GM12873 (cell line): ENCODE measurements at regions not wholly inside any gene's neighbourhood (a gene's known extent, or its start where the extent isn't known, plus 50 kb on each side); places are given as distances from the start of the nearest gene placed in this dataset.

ENCODE experiments used
- CTCF ChIP-seq: IDR thresholded peaks from 2 replicates; pipeline ENCODE4 v1.5.1; 2012; ENCODE audit warnings: low read depth, mild to moderate bottlenecking, moderate library complexity, low read length, control low read depth; ENCODE audit not compliant: insufficient read depth; ENCODE audit errors: missing control alignments

DNA sequence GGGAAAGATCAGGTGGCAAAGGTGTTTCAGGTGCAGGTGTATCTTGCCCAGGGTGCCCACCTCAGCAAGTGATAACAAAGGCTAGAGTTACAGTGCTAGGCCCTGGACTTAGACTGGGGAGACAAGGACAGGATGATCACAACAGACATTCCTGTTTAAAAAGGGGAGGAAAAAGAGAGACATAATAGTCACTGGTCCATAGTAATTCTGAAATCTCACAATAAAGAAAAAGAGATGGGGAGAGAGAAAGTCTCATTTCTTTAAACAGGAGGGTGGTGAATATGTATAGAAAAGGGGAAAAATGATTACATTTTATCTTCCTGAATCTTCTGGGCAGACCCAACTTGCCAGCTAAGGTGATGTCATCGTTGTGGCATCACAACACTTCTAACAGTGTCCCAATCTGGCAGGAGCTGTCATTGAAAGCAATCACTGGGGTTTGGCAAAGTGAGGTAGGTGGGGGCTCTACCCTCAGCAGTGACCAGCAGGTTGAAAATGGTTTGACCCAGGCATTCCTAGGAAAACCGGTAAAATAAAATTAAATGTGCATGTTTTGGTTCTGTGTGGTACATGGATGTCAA is 99.5 kb downstream of the ZNF621 start:
- no peak for TF ChIP-seq CTCF

DNA sequence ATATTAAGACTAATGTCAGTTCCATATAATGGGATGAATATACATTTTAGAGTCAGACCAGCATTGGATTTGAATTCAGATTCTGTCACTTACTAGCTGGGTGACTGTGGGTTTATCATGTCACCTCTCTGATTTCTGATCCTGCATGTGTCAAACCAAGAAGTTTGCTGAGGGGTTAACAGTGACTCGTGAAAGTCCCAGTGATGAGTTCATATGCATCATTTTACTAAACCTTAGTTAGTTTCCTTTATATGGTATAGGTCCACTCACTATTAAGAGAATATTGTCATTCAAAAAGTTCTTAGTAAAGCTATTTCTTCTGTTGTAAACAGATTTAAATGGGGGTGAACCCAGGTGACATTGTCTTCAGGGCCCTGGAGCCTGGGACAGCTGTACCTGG is 102.3 kb downstream of the ZNF621 start:
- TF ChIP-seq CTCF, result no peak

DNA sequence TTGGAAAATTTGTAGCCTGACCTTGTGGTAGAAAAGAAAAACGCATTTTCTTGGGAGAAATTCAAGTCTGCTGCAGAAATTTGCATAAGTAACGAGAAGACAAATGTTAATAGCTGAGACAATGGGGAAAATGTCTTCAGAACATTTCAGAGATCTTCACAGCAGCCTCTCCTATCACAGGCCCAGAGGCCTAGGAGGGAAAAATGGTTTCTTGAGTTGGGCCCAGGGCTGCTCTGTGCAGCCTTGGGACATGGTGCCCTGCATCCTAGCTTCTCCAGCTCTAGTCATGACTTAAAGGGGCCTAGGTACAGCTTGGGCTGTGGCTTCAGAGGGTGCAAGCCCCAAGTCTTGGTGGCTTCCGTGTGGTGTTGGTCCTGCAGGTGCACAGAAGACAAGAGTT is 104.2 kb downstream of the ZNF621 start:
- no peak for TF ChIP-seq CTCF

GRCh38 chr3:40631341-40631995 is 106.7 kb downstream of the ZNF621 start:
- TF ChIP-seq CTCF, result no peak

DNA sequence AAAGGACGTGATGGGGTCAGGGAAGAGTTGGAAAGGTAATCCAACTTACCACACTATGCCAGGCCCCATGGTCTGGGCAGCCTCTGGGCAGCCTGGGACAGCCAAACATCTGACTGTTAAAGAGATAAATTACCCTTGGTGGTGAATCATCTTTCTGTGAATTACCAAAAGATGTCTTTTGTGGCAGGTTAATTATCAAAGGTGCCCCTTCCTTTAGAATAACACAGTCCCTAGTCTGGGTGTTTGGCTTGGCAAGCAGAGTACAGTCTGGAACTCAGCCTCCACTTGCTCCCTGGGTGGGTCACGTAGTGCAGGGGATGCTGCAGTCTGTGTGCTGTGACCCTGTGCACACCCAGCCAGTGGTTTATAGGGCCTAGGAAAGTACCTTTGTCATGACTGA is 113.1 kb downstream of the ZNF621 start:
- TF ChIP-seq CTCF, result no peak

- TF ChIP-seq CTCF, result no peak
Observed at GRCh38 chr3:40639006-40639405, 114.2 kb downstream of the ZNF621 start.

GRCh38 chr3:40642812-40643211 is 118.1 kb downstream of the ZNF621 start:
- no peak for TF ChIP-seq CTCF
